ENCODE measurements at regions not wholly inside any gene's neighbourhood (a gene's known extent, or its start where the extent isn't known, plus 50 kb on each side); places are given as distances from the start of the nearest gene placed in this dataset.

DNA sequence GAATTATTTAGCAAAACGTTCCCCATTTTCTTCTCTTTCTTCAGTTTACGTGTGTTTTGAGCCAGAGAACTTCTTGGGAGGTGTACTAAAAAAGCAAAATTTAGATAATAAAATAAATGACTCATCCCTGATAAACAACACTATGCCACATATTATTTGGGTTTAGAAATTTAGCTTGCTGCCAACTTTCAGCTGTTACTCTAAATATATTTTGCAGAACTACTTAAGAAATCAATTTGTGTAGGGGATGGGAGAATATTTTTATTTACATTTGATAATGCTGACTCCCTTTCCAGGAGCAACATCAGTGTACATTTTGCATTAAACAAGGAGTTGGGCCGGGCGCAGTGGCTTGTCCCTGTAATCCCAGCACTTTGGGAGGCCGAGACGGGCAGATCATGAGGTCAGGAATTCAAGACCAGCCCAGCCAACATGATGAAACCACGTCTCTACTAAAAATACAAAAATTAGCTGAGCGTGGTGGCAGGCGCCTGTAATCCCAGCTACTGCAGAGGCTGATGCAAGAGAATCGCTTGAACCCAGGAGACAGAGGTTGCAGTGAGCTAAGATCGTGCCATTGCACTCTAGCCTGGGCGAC is 151.4 kb upstream of the ZRANB2 start:
- H3K36me3 ChIP-seq (ENCODE audit: control insufficient read depth, insufficient read depth, low read length): no peaks in the 10 kb centered on the region
- Mint-ChIP-seq H3K4me3 (no peak overlapping the region), H3K27me3 (no peaks in the 10 kb centered on the region), H3K27ac (no peak overlapping the region), H3K4me1 (no peaks in the 10 kb centered on the region), H3K9me3 (peaks cover 2 to 15% (median 4%) of the 10 kb centered on the region in 7 donors), H3K36me3 (no peaks in the 10 kb centered on the region)
- no peak overlapping the region for H3K27ac ChIP-seq (ENCODE audit: insufficient read depth, low read length, poor library complexity, severe bottlenecking)
- no peaks in the 10 kb centered on the region for H3K27me3 ChIP-seq (ENCODE audit: control insufficient read depth, insufficient read depth, low read length)
- DNase-seq (no peak), ATAC-seq (ENCODE audit: low read depth in 2 of 2) (no peak)
- no peaks in the 10 kb centered on the region for H3K9me3 ChIP-seq (ENCODE audit: control insufficient read depth in 2 of 2, low read length in 2 of 2)
- H3K4me1 ChIP-seq (ENCODE audit: control insufficient read depth, insufficient read depth, low read length, poor library complexity, severe bottlenecking): no peaks in the 10 kb centered on the region
- no peak overlapping the region for H3K4me3 ChIP-seq (ENCODE audit: low read depth, low read length)

DNA sequence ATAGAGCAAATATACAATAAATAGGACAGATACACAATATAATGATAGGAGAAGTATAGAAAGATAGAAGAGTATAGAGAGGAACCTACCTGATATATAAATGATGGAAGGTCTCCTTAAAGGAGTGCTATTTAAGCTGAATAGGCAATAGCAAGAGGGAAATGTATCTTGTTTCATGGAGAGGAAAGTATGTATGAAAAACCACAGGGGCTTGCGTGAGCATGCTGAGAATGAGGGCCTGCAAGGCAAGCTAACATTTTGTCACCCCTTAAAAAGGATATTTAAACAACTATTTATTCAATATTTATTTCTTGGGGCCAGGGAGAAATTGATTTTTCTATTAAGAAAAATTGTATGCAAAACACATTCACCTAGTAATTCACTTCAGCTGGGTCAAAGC is 150.9 kb upstream of the ZRANB2 start:
- Histone ChIP-seq H3K9me3 (ENCODE audit: control insufficient read depth in 2 of 2, low read length in 2 of 2) (no peaks in the 10 kb centered on the region), H3K36me3 (ENCODE audit: control insufficient read depth, insufficient read depth, low read length) (no peaks in the 10 kb centered on the region), H3K27ac (ENCODE audit: insufficient read depth, low read length, poor library complexity, severe bottlenecking) (no peak overlapping the region), H3K4me3 (ENCODE audit: low read depth, low read length) (no peak overlapping the region), H3K4me1 (ENCODE audit: control insufficient read depth, insufficient read depth, low read length, poor library complexity, severe bottlenecking) (no peaks in the 10 kb centered on the region), H3K27me3 (ENCODE audit: control insufficient read depth, insufficient read depth, low read length) (no peaks in the 10 kb centered on the region)
- H3K36me3 Mint-ChIP-seq: no peaks in the 10 kb centered on the region
- no peak for DNase-seq
- H3K9me3 Mint-ChIP-seq: peaks cover 3 to 18% (median 4%) of the 10 kb centered on the region in 7 donors
- no peak overlapping the region for H3K4me3 Mint-ChIP-seq
- H3K27me3 Mint-ChIP-seq: no peaks in the 10 kb centered on the region
- H3K27ac Mint-ChIP-seq: no peak overlapping the region
- no peak for ATAC-seq (ENCODE audit: low read depth in 2 of 2)
- no peaks in the 10 kb centered on the region for H3K4me1 Mint-ChIP-seq

DNA sequence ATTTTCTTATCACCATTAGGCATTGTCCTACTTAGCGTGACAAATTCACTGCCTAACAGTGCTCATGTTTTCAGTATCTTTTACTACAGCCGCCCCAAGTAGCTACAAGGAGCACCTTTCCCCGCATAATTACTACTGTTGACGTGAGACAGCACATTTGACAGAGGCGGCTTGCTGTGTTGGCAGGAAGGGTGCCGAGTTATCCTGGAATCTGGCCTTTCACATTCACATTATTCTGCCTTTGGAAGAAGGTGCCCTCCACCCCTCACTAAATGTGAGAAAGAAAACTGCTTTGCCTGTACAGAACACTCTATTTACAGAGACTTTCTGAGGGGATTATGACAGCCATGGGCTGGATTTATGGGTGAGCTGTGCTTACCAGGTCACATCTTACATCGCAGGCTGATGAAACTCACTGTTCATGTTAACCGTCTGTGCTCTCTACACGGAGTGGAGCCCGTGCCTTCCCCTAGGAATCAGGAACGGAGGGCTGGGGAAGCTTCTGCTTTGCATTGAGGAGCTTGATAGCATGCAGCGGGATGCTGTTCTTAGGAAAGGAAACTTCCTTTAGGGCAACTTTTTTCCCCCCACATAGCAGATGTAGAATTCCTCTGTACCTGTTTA is 148.0 kb upstream of the ZRANB2 start:
- no peaks in the 10 kb centered on the region for H3K27me3 Mint-ChIP-seq
- Histone ChIP-seq H3K9me3 (ENCODE audit: control insufficient read depth in 2 of 2, low read length in 2 of 2) (no peaks in the 10 kb centered on the region), H3K36me3 (ENCODE audit: control insufficient read depth, insufficient read depth, low read length) (no peaks in the 10 kb centered on the region), H3K4me1 (ENCODE audit: control insufficient read depth, insufficient read depth, low read length, poor library complexity, severe bottlenecking) (no peaks in the 10 kb centered on the region), H3K27me3 (ENCODE audit: control insufficient read depth, insufficient read depth, low read length) (no peaks in the 10 kb centered on the region), H3K4me3 (ENCODE audit: low read depth, low read length) (no peak overlapping the region), H3K27ac (ENCODE audit: insufficient read depth, low read length, poor library complexity, severe bottlenecking) (no peak overlapping the region)
- no peak overlapping the region for H3K27ac Mint-ChIP-seq
- no peak for DNase-seq
- no peak for ATAC-seq (ENCODE audit: low read depth in 2 of 2)
- no peaks in the 10 kb centered on the region for H3K4me1 Mint-ChIP-seq
- peaks cover 1 to 16% (median 7%) of the 10 kb centered on the region in 7 donors for H3K9me3 Mint-ChIP-seq
- H3K36me3 Mint-ChIP-seq: no peaks in the 10 kb centered on the region
- no peak overlapping the region for H3K4me3 Mint-ChIP-seq

DNA sequence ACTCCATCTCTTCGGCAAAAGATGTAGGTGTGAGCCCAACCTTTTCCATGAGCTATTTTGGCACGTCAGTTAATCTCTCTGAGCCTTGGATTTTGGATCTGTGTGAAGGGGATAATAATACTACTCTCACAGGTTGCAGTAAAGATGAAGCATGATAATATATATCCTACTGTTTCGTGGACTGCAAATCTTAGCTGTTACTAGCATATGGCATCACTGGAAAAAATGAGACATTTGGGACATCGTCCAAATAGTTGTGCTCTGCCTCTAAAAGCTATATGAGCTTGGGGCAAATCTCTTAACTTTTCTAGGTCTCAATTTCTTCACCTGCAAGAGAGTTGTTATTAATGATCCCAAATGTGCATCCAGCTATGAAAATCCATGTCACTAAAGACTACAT is 147.4 kb upstream of the ZRANB2 start:
- H3K4me3 Mint-ChIP-seq: no peak overlapping the region
- no peak overlapping the region for H3K4me3 ChIP-seq (ENCODE audit: low read depth, low read length)
- H3K9me3 ChIP-seq (ENCODE audit: control insufficient read depth in 2 of 2, low read length in 2 of 2): no peaks in the 10 kb centered on the region
- no peak overlapping the region for H3K27ac ChIP-seq (ENCODE audit: insufficient read depth, low read length, poor library complexity, severe bottlenecking)
- no peaks in the 10 kb centered on the region for H3K36me3 ChIP-seq (ENCODE audit: control insufficient read depth, insufficient read depth, low read length)
- peaks cover 1 to 14% (median 11%) of the 10 kb centered on the region in 7 donors for H3K9me3 Mint-ChIP-seq
- no peaks in the 10 kb centered on the region for H3K4me1 Mint-ChIP-seq
- DNase-seq (no peak), ATAC-seq (ENCODE audit: low read depth in 2 of 2) (no peak)
- no peaks in the 10 kb centered on the region for H3K27me3 ChIP-seq (ENCODE audit: control insufficient read depth, insufficient read depth, low read length)
- no peaks in the 10 kb centered on the region for H3K36me3 Mint-ChIP-seq
- H3K4me1 ChIP-seq (ENCODE audit: control insufficient read depth, insufficient read depth, low read length, poor library complexity, severe bottlenecking): no peaks in the 10 kb centered on the region
- no peak overlapping the region for H3K27ac Mint-ChIP-seq
- no peaks in the 10 kb centered on the region for H3K27me3 Mint-ChIP-seq

- ATAC-seq (ENCODE audit: low read depth in 2 of 2) (no peak), DNase-seq (no peak)
- Histone ChIP-seq H3K4me1 (ENCODE audit: control insufficient read depth, insufficient read depth, low read length, poor library complexity, severe bottlenecking) (no peaks in the 10 kb centered on the region), H3K9me3 (ENCODE audit: control insufficient read depth in 2 of 2, low read length in 2 of 2) (no peaks in the 10 kb centered on the region), H3K36me3 (ENCODE audit: control insufficient read depth, insufficient read depth, low read length) (no peaks in the 10 kb centered on the region), H3K27ac (ENCODE audit: insufficient read depth, low read length, poor library complexity, severe bottlenecking) (no peak overlapping the region), H3K4me3 (ENCODE audit: low read depth, low read length) (no peak overlapping the region), H3K27me3 (ENCODE audit: control insufficient read depth, insufficient read depth, low read length) (no peaks in the 10 kb centered on the region)
- Mint-ChIP-seq H3K27me3 (no peaks in the 10 kb centered on the region), H3K4me1 (no peaks in the 10 kb centered on the region), H3K9me3 (peaks cover 1 to 17% (median 7%) of the 10 kb centered on the region in 7 donors), H3K4me3 (no peak overlapping the region), H3K27ac (no peak overlapping the region), H3K36me3 (no peaks in the 10 kb centered on the region)
These were observed 144.0 kb upstream of the ZRANB2 start for GRCh38 chr1:71224741-71225377.

DNA sequence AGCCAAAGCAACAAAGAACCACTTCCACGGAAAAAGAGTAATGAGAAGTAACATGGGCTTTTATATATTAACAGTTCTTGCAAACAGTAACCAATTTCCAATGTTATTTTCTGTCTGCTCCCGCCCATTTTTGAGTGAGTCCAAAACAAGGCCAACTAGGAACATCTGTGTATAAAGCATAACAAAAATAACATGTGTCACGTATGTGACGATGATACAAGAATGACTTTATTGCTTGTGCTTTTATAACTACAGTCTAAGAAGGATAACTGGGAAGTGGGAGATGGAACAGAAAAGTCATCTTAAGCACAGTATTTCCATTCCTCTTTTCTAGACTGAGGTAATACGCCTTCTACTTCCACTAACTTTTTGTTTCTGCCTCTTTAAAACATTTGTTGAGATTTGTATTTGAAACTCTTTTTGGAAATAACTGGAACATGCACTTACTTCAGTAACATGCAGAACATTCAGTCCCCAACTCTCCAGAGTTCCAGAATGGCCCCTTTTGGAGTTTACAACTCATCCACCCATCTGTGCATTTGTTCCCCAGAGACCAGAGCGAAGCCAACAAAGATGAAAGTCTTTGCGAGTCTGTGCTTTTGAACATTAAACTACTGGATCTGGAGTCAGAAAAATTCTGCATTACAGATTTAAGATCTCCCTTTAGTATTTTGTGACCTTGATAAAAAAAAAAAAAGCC is 143.0 kb upstream of the ZRANB2 start:
- Mint-ChIP-seq H3K9me3 (peaks cover 1 to 17% (median 7%) of the 10 kb centered on the region in 7 donors), H3K4me3 (no peak overlapping the region), H3K36me3 (no peaks in the 10 kb centered on the region), H3K27ac (no peak overlapping the region), H3K4me1 (no peaks in the 10 kb centered on the region), H3K27me3 (no peaks in the 10 kb centered on the region)
- no peaks in the 10 kb centered on the region for H3K9me3 ChIP-seq (ENCODE audit: control insufficient read depth in 2 of 2, low read length in 2 of 2)
- no peaks in the 10 kb centered on the region for H3K4me1 ChIP-seq (ENCODE audit: control insufficient read depth, insufficient read depth, low read length, poor library complexity, severe bottlenecking)
- DNase-seq (no peak), ATAC-seq (ENCODE audit: low read depth in 2 of 2) (no peak)
- H3K27ac ChIP-seq (ENCODE audit: insufficient read depth, low read length, poor library complexity, severe bottlenecking): no peak overlapping the region
- no peaks in the 10 kb centered on the region for H3K36me3 ChIP-seq (ENCODE audit: control insufficient read depth, insufficient read depth, low read length)
- H3K27me3 ChIP-seq (ENCODE audit: control insufficient read depth, insufficient read depth, low read length): no peaks in the 10 kb centered on the region
- H3K4me3 ChIP-seq (ENCODE audit: low read depth, low read length): no peak overlapping the region

GRCh38 chr1:71222668-71223067 is 141.8 kb upstream of the ZRANB2 start:
- no peaks in the 10 kb centered on the region for H3K27me3 ChIP-seq (ENCODE audit: control insufficient read depth, insufficient read depth, low read length)
- no peaks in the 10 kb centered on the region for H3K36me3 ChIP-seq (ENCODE audit: control insufficient read depth, insufficient read depth, low read length)
- H3K27me3 Mint-ChIP-seq: no peaks in the 10 kb centered on the region
- H3K9me3 ChIP-seq (ENCODE audit: control insufficient read depth in 2 of 2, low read length in 2 of 2): no peaks in the 10 kb centered on the region
- no peak overlapping the region for H3K27ac ChIP-seq (ENCODE audit: insufficient read depth, low read length, poor library complexity, severe bottlenecking)
- H3K4me3 ChIP-seq (ENCODE audit: low read depth, low read length): no peak overlapping the region
- no peaks in the 10 kb centered on the region for H3K4me1 Mint-ChIP-seq
- no peaks in the 10 kb centered on the region for H3K36me3 Mint-ChIP-seq
- ATAC-seq (ENCODE audit: low read depth in 2 of 2): no peak
- no peak overlapping the region for H3K4me3 Mint-ChIP-seq
- peaks cover 1 to 15% (median 7%) of the 10 kb centered on the region in 7 donors for H3K9me3 Mint-ChIP-seq
- no peak overlapping the region for H3K27ac Mint-ChIP-seq
- H3K4me1 ChIP-seq (ENCODE audit: control insufficient read depth, insufficient read depth, low read length, poor library complexity, severe bottlenecking): no peaks in the 10 kb centered on the region
- no peak for DNase-seq
